IMR-90 (cell line): ENCODE measurements at regions not wholly inside any gene's neighbourhood (a gene's known extent, or its start where the extent isn't known, plus 50 kb on each side); places are given as distances from the start of the nearest gene placed in this dataset.
"Not testable (repeated sequence)": the region's sequence is repeated elsewhere in the genome, so short reads cannot be mapped to it uniquely, and the experiment has no call there.

Source experiments
- ATAC-seq: fragments of 200-7000 bp; cut with Tn5 transposase; 2 replicates; pipeline ENCODE4 v1.9.1; 2020; ENCODE audit warnings: low read depth, mild to moderate bottlenecking, moderate library complexity
- BruUV-seq: library from RNA; stranded (reverse); fragments of 400-500 nt; replicated peaks from 2 replicates; lab custom pipeline; 2021; lab: Mats Ljungman, UMichigan
- CTCF ChIA-PET: fragments of 300-600 bp; formaldehyde crosslinking; extraction: SDS; loops from one replicate; lab custom pipeline; 2021; ENCODE audit warnings: antibody characterized with exemption; lab: Yijun Ruan, JAX
- POLR2A ChIA-PET: fragments of 300-600 bp; sonication (Branson Sonifier 250); formaldehyde crosslinking; loops from one replicate; lab custom pipeline; 2022; ENCODE audit warnings: antibody characterized with exemption; ENCODE audit not compliant: unreplicated experiment; lab: Charles Lee
- DNase-seq: peaks from one replicate; pipeline ENCODE4 v3.0.0; 2013
- H2AFZ ChIP-seq: replicated peaks from 2 replicates; pipeline ENCODE3; 2013; ENCODE audit warnings: low read length, mild to moderate bottlenecking; ENCODE audit not compliant: poor library complexity
- H2AK5ac ChIP-seq: 2 replicates; pipeline ENCODE4 v1.6.1; 2013; ENCODE audit warnings: low read depth, low read length, inconsistent platforms
- H2AK9ac ChIP-seq: replicated peaks from 2 replicates; pipeline ENCODE3; 2013; ENCODE audit warnings: mild to moderate bottlenecking, low read depth, low read length, moderate library complexity; ENCODE audit not compliant: poor library complexity
- H2BK120ac ChIP-seq: 2 replicates; pipeline ENCODE4 v1.6.1; 2013; ENCODE audit warnings: low read depth, low read length, inconsistent platforms
- H2BK15ac ChIP-seq: 3 replicates; pipeline ENCODE4 v1.6.1; 2013; ENCODE audit warnings: low read depth, low read length, inconsistent platforms
- H2BK20ac ChIP-seq: 2 replicates; pipeline ENCODE4 v1.6.1; 2013; ENCODE audit warnings: low read depth, mild to moderate bottlenecking, inconsistent platforms, low read length, moderate library complexity
- H2BK5ac ChIP-seq: 2 replicates; pipeline ENCODE4 v1.6.1; 2013; ENCODE audit warnings: mild to moderate bottlenecking, low read depth, low read length, inconsistent platforms; ENCODE audit not compliant: poor library complexity, severe bottlenecking
- H3K14ac ChIP-seq: replicated peaks from 2 replicates; pipeline ENCODE4 v1.6.1; 2013; ENCODE audit warnings: low read depth, low read length, inconsistent platforms
- H3K18ac ChIP-seq: 2 replicates; pipeline ENCODE4 v1.6.1; 2013; ENCODE audit warnings: low read depth, low read length, control low read depth
- H3K23ac ChIP-seq: 2 replicates; pipeline ENCODE4 v1.6.1; 2013; ENCODE audit warnings: low read depth, low read length, inconsistent platforms
- H3K27ac ChIP-seq: 2 replicates; pipeline ENCODE4 v1.5.1; 2013; ENCODE audit warnings: mild to moderate bottlenecking, control low read depth, low read length; ENCODE audit not compliant: insufficient read depth
- H3K27me3 ChIP-seq: 2 replicates; pipeline ENCODE4 v1.6.1; 2013; ENCODE audit warnings: low read length; ENCODE audit not compliant: control insufficient read depth, insufficient read depth
- H3K36me3 ChIP-seq: 2 replicates; pipeline ENCODE4 v1.6.1; 2013; ENCODE audit warnings: low read length, mixed read lengths; ENCODE audit not compliant: control insufficient read depth, insufficient read depth
- H3K4ac ChIP-seq: 2 replicates; pipeline ENCODE4 v1.6.1; 2013; ENCODE audit warnings: low read depth, low read length, inconsistent platforms
- H3K4me1 ChIP-seq: 2 replicates; pipeline ENCODE4 v1.6.1; 2013; ENCODE audit warnings: low read length, mixed read lengths; ENCODE audit not compliant: control insufficient read depth, insufficient read depth
- H3K4me2 ChIP-seq: 2 replicates; pipeline ENCODE4 v1.6.1; 2013; ENCODE audit warnings: low read depth, mild to moderate bottlenecking, control low read depth, low read length, moderate library complexity
- H3K4me3 ChIP-seq: 2 replicates; pipeline ENCODE4 v1.5.1; 2013; ENCODE audit warnings: low read depth, mild to moderate bottlenecking, control low read depth, low read length, moderate library complexity; ENCODE audit not compliant: insufficient read depth
- H3K56ac ChIP-seq: 2 replicates; pipeline ENCODE4 v1.6.1; 2013; ENCODE audit warnings: low read length, inconsistent platforms; ENCODE audit not compliant: insufficient read depth; ENCODE audit errors: extremely low read depth
- H3K79me1 ChIP-seq, 2 experiments: 2 replicates each; pipeline ENCODE4 v1.6.1; 2013; ENCODE audit warnings: low read length in 2 of 2, inconsistent platforms in 1 of 2, low read depth in 1 of 2
- H3K9ac ChIP-seq: 2 replicates; pipeline ENCODE4 v1.6.1; 2013; ENCODE audit warnings: low read depth, low read length, control low read depth
- H3K9me1 ChIP-seq: 2 replicates; pipeline ENCODE4 v1.6.1; 2013; ENCODE audit warnings: low read length, inconsistent platforms; ENCODE audit not compliant: insufficient read depth
- H3K9me3 ChIP-seq: 2 replicates; pipeline ENCODE4 v1.6.1; 2013; ENCODE audit warnings: low read length; ENCODE audit not compliant: control insufficient read depth, insufficient read depth
- H4K20me1 ChIP-seq: 2 replicates; pipeline ENCODE4 v1.6.1; 2013; ENCODE audit warnings: low read length, inconsistent platforms; ENCODE audit not compliant: insufficient read depth
- H4K5ac ChIP-seq: 2 replicates; pipeline ENCODE4 v1.6.1; 2013; ENCODE audit warnings: mild to moderate bottlenecking, low read depth, low read length, control low read depth
- H4K8ac ChIP-seq, 2 experiments: 2 replicates each; pipeline ENCODE4 v1.6.1; 2013; ENCODE audit warnings: low read depth in 2 of 2, low read length in 2 of 2, control low read depth in 1 of 2, inconsistent platforms in 1 of 2
- H4K91ac ChIP-seq: 2 replicates; pipeline ENCODE4 v1.6.1; 2013; ENCODE audit warnings: low read depth, low read length, inconsistent platforms; ENCODE audit not compliant: insufficient read depth
- POLR2A ChIP-seq: IDR thresholded peaks from 2 replicates; pipeline ENCODE4 v1.6.1; 2012; ENCODE audit warnings: mild to moderate bottlenecking, low read depth, low read length
- WGBS, 2 experiments: methylation state at CpG; one replicate each; pipeline versions ENCODE4 v1.1.5 to v1.1.7; 2013; ENCODE audit warnings: missing lambda C conversion rate in 2 of 2; ENCODE audit not compliant: insufficient read length in 1 of 2; ENCODE audit errors: extremely low coverage in 2 of 2; 5-methylcytosine and 5-hydroxymethylcytosine counted together
- dilution Hi-C: fragments of 300-500 bp; cut with HindIII; formaldehyde crosslinking; loops from one replicate; pipeline ENCODE4 v1.14.3; 2018; ENCODE audit warnings: low sequenced_read_pairs; ENCODE audit not compliant: unreplicated experiment
- in situ Hi-C: fragments of 300-500 bp; cut with MboI; formaldehyde crosslinking; loops from 3 replicates; pipeline ENCODE4 v1.14.3; 2019; ENCODE audit warnings: low sequenced_read_pairs, inconsistent platforms, mixed read lengths
- intact Hi-C: fragments of 100-400 bp; cut with micrococcal nuclease; formaldehyde crosslinking; loops from 2 replicates; pipeline ENCODE4 v1.10.0; 2022

- ChIA-PET POLR2A (no interaction called here), CTCF (no interaction called here)
- Histone ChIP-seq H3K27ac (no peak overlapping the region), H3K23ac (no peak overlapping the region), H3K36me3 (no peaks in the 10 kb centered on the region), H3K18ac (no peak overlapping the region), H2AK5ac (no peak overlapping the region), H2BK5ac (no peak overlapping the region), H4K91ac (no peak overlapping the region), H3K79me1 (no peaks in the 10 kb centered on the region), H2BK15ac (no peak overlapping the region), H2AK9ac (no peak overlapping the region), H3K9me3 (no peaks in the 10 kb centered on the region), H3K4ac (no peak overlapping the region), H3K27me3 (no peaks in the 10 kb centered on the region), H3K4me2 (no peak overlapping the region), H3K14ac (no peak overlapping the region), H3K9me1 (no peaks in the 10 kb centered on the region), H4K8ac (no peak overlapping the region), H2BK120ac (no peak overlapping the region), H4K5ac (no peak overlapping the region), H3K4me3 (no peak overlapping the region), H3K4me1 (no peaks in the 10 kb centered on the region), H4K20me1 (no peaks in the 10 kb centered on the region), H3K9ac (no peak overlapping the region), H3K56ac (no peak overlapping the region), H2BK20ac (no peak overlapping the region), H2AFZ (no peak overlapping the region)
- ATAC-seq (no peak), DNase-seq (no peak)
- in situ Hi-C loops (no loop called here), intact Hi-C loops (no loop called here), dilution Hi-C loops (no loop called here)
- no peak for TF ChIP-seq POLR2A
- WGBS, 2 experiments: no CpG with 5 or more reads among the region's 1 CpG
- no TSS peak for BruUV-seq
These were observed 121.0 kb upstream of the CCDC180 start for GRCh38 chr9:97186493-97186892.

DNA sequence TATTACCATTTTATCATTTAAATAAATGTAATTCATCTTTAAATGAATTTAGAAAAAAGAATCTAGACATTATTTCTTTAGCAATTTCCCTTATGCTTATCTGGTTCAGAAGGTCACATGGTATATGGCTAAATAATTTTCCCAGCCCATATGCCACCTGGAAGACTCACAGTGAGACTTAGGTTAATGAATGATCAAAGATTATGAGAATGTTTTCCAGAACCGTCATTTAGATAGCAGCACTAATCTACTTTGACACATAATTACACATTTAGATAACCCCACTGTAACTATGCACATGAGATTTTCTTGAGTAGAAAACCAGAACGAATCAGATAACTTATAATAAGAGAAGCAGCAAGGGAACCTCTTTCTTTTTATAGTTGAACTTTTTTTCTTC is 124.9 kb upstream of the CCDC180 start:
- H2BK20ac ChIP-seq, H3K4me3 ChIP-seq, CTCF ChIA-PET, H3K4ac ChIP-seq, H3K4me2 ChIP-seq, H3K14ac ChIP-seq, H3K36me3 ChIP-seq, H2BK5ac ChIP-seq, DNase-seq, H2AK5ac ChIP-seq, H4K91ac ChIP-seq, POLR2A ChIA-PET, H3K4me1 ChIP-seq, H3K27me3 ChIP-seq, H2BK15ac ChIP-seq, H3K9ac ChIP-seq, in situ Hi-C loops, H3K23ac ChIP-seq, H3K18ac ChIP-seq, H3K9me1 ChIP-seq, H2AK9ac ChIP-seq, H4K20me1 ChIP-seq, H4K5ac ChIP-seq, H3K9me3 ChIP-seq, BruUV-seq, H3K56ac ChIP-seq, H2AFZ ChIP-seq, H3K27ac ChIP-seq, dilution Hi-C loops, H3K79me1 ChIP-seq, H4K8ac ChIP-seq, H2BK120ac ChIP-seq, ATAC-seq, intact Hi-C loops: not testable (repeated sequence)
- WGBS, 2 experiments: no CpG with 5 or more reads among the region's 2 CpGs
